ENCODE measurements at regions not wholly inside any gene's neighbourhood (a gene's known extent, or its start where the extent isn't known, plus 50 kb on each side); places are given as distances from the start of the nearest gene placed in this dataset.

GRCh38 chr9:134214386-134214765, 50.0 kb upstream of the RNU6ATAC start:
- DNase-seq: no peak

GRCh38 chr9:134214766-134215419, 50.5 kb upstream of the RNU6ATAC start:
- DNase-seq: no peak

GRCh38 chr9:134215420-134215698, 51.0 kb upstream of the RNU6ATAC start:
- DNase-seq: no peak

- no peak for DNase-seq
These were observed 51.5 kb upstream of the RNU6ATAC start for GRCh38 chr9:134215699-134216448.

- DNase-seq: no peak
These were observed 52.1 kb upstream of the RNU6ATAC start for GRCh38 chr9:134216449-134216951.

- no peak for DNase-seq
These were observed 52.6 kb upstream of the RNU6ATAC start for GRCh38 chr9:134216961-134217360.

- peak; percentile 18 for DNase-seq
These were observed 53.3 kb upstream of the RNU6ATAC start for GRCh38 chr9:134217431-134218210.

GRCh38 chr9:134218230-134218629, 53.9 kb upstream of the RNU6ATAC start:
- no peak for DNase-seq

GRCh38 chr9:134219646-134220060, 55.3 kb upstream of the RNU6ATAC start:
- DNase-seq: no peak

- no peak for DNase-seq
These were observed 55.9 kb upstream of the RNU6ATAC start for GRCh38 chr9:134220311-134220710.

- no peak for DNase-seq
These were observed 57.1 kb upstream of the RNU6ATAC start for GRCh38 chr9:134221273-134222017.

GRCh38 chr9:134222018-134222573, 57.7 kb upstream of the RNU6ATAC start:
- no peak for DNase-seq

GRCh38 chr9:134223091-134223490, 58.7 kb upstream of the RNU6ATAC start:
- no peak for DNase-seq

- DNase-seq: no peak
These were observed 59.3 kb upstream of the RNU6ATAC start for GRCh38 chr9:134223591-134224122.

GRCh38 chr9:134224127-134224526, 59.8 kb upstream of the RNU6ATAC start:
- no peak for DNase-seq

GRCh38 chr9:134224567-134225093, 60.3 kb upstream of the RNU6ATAC start:
- DNase-seq: no peak

- DNase-seq: no peak
These were observed 60.8 kb upstream of the RNU6ATAC start for GRCh38 chr9:134225186-134225585.

GRCh38 chr9:134225816-134226215, 61.5 kb upstream of the RNU6ATAC start:
- no peak for DNase-seq

- DNase-seq: no peak
These were observed 62.0 kb upstream of the RNU6ATAC start for GRCh38 chr9:134226221-134226930.

GRCh38 chr9:134227451-134228411, 63.4 kb upstream of the RNU6ATAC start:
- no peak for DNase-seq

Measured in CD4-positive, alpha-beta T cell treated with Interleukin-10 for 1 hour (primary cell).